Muscle of leg (tissue), 3 donors: ENCODE measurements at regions not wholly inside any gene's neighbourhood (a gene's known extent, or its start where the extent isn't known, plus 50 kb on each side); places are given as distances from the start of the nearest gene placed in this dataset.

ENCODE experiments used
- DNase-seq: peaks from one replicate; pipeline ENCODE4 v3.0.0; 2013
- H3K27ac ChIP-seq: one replicate; pipeline ENCODE4 v1.5.1; 2013; ENCODE audit warnings: mild to moderate bottlenecking, low read length, control low read depth
- H3K27me3 ChIP-seq: one replicate; pipeline ENCODE4 v1.6.1; 2013; ENCODE audit warnings: low read length; ENCODE audit not compliant: control insufficient read depth, insufficient read depth
- H3K36me3 ChIP-seq: one replicate; pipeline ENCODE4 v1.6.1; 2013; ENCODE audit warnings: low read length; ENCODE audit not compliant: control insufficient read depth, insufficient read depth
- H3K4me1 ChIP-seq: one replicate; pipeline ENCODE4 v1.6.1; 2013; ENCODE audit warnings: low read length; ENCODE audit not compliant: control insufficient read depth, insufficient read depth
- H3K4me3 ChIP-seq: one replicate; pipeline ENCODE4 v1.5.1; 2013; ENCODE audit warnings: low read length, control low read depth
- H3K9me3 ChIP-seq: replicated peaks from 2 replicates; pipeline ENCODE4 v1.6.1; 2013; ENCODE audit warnings: low read depth, low read length; ENCODE audit not compliant: control insufficient read depth
- WGBS: methylation state at CpG from one replicate; pipeline ENCODE4 v1.1.5; 2013; ENCODE audit warnings: missing lambda C conversion rate; ENCODE audit not compliant: insufficient coverage; 5-methylcytosine and 5-hydroxymethylcytosine counted together

- H3K4me1 ChIP-seq: no peaks in the 10 kb centered on the region
- 65% methylated on average over 11 of the region's 16 CpGs for WGBS
- H3K4me3 ChIP-seq: no peak overlapping the region
- no peaks in the 10 kb centered on the region for H3K36me3 ChIP-seq
- H3K27ac ChIP-seq: no peak overlapping the region
- H3K9me3 ChIP-seq: no peaks in the 10 kb centered on the region
- DNase-seq: no peak
- H3K27me3 ChIP-seq: peaks cover 2% of the 10 kb centered on the region
Observed at GRCh38 chr18:77470569-77471413, 221.1 kb downstream of the GALR1 start.

- no peak for DNase-seq
- H3K4me3 ChIP-seq: no peak overlapping the region
- no peaks in the 10 kb centered on the region for H3K4me1 ChIP-seq
- no peaks in the 10 kb centered on the region for H3K9me3 ChIP-seq
- no CpG with 5 or more reads among the region's 1 CpG for WGBS
- H3K27ac ChIP-seq: no peak overlapping the region
- peaks cover 2% of the 10 kb centered on the region for H3K27me3 ChIP-seq
- no peaks in the 10 kb centered on the region for H3K36me3 ChIP-seq
Observed at GRCh38 chr18:77472509-77472908, 222.9 kb downstream of the GALR1 start.

GRCh38 chr18:77478646-77479442, 229.2 kb downstream of the GALR1 start:
- peak; percentile 90 for DNase-seq
- no CpG with 5 or more reads among the region's 9 CpGs for WGBS

GRCh38 chr18:77481541-77481940, 231.9 kb downstream of the GALR1 start:
- H3K4me1 ChIP-seq: no peaks in the 10 kb centered on the region
- no peak overlapping the region for H3K27ac ChIP-seq
- no peaks in the 10 kb centered on the region for H3K27me3 ChIP-seq
- WGBS: no CpG with 5 or more reads among the region's 3 CpGs
- H3K9me3 ChIP-seq: no peaks in the 10 kb centered on the region
- H3K4me3 ChIP-seq: no peak overlapping the region
- H3K36me3 ChIP-seq: no peaks in the 10 kb centered on the region
- no peak for DNase-seq

More at GRCh38 chr18:77478646-77479442, 229.2 kb downstream of the GALR1 start:
- no peak overlapping the region for H3K27ac ChIP-seq
- H3K36me3 ChIP-seq: no peaks in the 10 kb centered on the region
- no peaks in the 10 kb centered on the region for H3K27me3 ChIP-seq
- no peaks in the 10 kb centered on the region for H3K4me1 ChIP-seq
- no peak overlapping the region for H3K4me3 ChIP-seq
- no peaks in the 10 kb centered on the region for H3K9me3 ChIP-seq

- 44% methylated on average over 3 of the region's 10 CpGs for whole genome bisulfite sequencing
- peak; percentile 25 for DNase-seq
- Histone ChIP-seq H3K27ac (no peak overlapping the region), H3K27me3 (no peaks in the 10 kb centered on the region), H3K4me3 (no peak overlapping the region), H3K36me3 (no peaks in the 10 kb centered on the region), H3K9me3 (no peaks in the 10 kb centered on the region), H3K4me1 (no peaks in the 10 kb centered on the region)
Observed at GRCh38 chr18:77482190-77483085, 232.8 kb downstream of the GALR1 start.

- Histone ChIP-seq H3K27me3 (no peaks in the 10 kb centered on the region), H3K4me3 (no peak overlapping the region), H3K9me3 (no peaks in the 10 kb centered on the region), H3K4me1 (no peaks in the 10 kb centered on the region), H3K36me3 (no peaks in the 10 kb centered on the region), H3K27ac (no peak overlapping the region)
- WGBS: 44% methylated on average over 1 of the region's 3 CpGs
- DNase-seq: no peak
Observed at GRCh38 chr18:77486985-77487384, 237.3 kb downstream of the GALR1 start.

- Histone ChIP-seq H3K9me3 (no peaks in the 10 kb centered on the region), H3K4me1 (no peaks in the 10 kb centered on the region), H3K4me3 (no peak overlapping the region), H3K27ac (no peak overlapping the region), H3K27me3 (no peaks in the 10 kb centered on the region), H3K36me3 (no peaks in the 10 kb centered on the region)
- WGBS: no CpG with 5 or more reads among the region's 7 CpGs
- no peak for DNase-seq
Observed at GRCh38 chr18:77487951-77488740, 238.5 kb downstream of the GALR1 start.

GRCh38 chr18:77495079-77495478, 245.4 kb downstream of the GALR1 start:
- Histone ChIP-seq H3K4me1 (no peaks in the 10 kb centered on the region), H3K27me3 (no peaks in the 10 kb centered on the region), H3K4me3 (no peak overlapping the region), H3K9me3 (no peaks in the 10 kb centered on the region), H3K36me3 (no peaks in the 10 kb centered on the region), H3K27ac (no peak overlapping the region)
- 22% methylated on average over 1 of the region's 5 CpGs for WGBS
- DNase-seq: no peak

- Histone ChIP-seq H3K4me3 (no peak overlapping the region), H3K27ac (no peak overlapping the region), H3K9me3 (no peaks in the 10 kb centered on the region), H3K36me3 (no peaks in the 10 kb centered on the region), H3K4me1 (no peaks in the 10 kb centered on the region), H3K27me3 (no peaks in the 10 kb centered on the region)
- DNase-seq: peak; percentile 13
- WGBS: no CpG with 5 or more reads among the region's 1 CpG
Observed at GRCh38 chr18:77495982-77496690, 246.5 kb downstream of the GALR1 start.
